Activated CD4-positive, alpha-beta T cell treated with anti-CD3 and anti-CD28 coated beads, Interleukin-2, amount 10 ng/mL, durations not matched to agents 7 days and 5 days (primary cell): ENCODE measurements at regions not wholly inside any gene's neighbourhood (a gene's known extent, or its start where the extent isn't known, plus 50 kb on each side); places are given as distances from the start of the nearest gene placed in this dataset.

ENCODE experiments used
- CTCF ChIA-PET: fragments of 350-600 bp; sonication (Branson Sonifier 250); formaldehyde crosslinking; loops from one replicate; lab custom pipeline; 2021; ENCODE audit warnings: antibody characterized with exemption; lab: Charles Lee
- POLR2A ChIA-PET: fragments of 350-600 bp; sonication (Branson Sonifier 250); formaldehyde crosslinking; loops from one replicate; lab custom pipeline; 2021; ENCODE audit warnings: antibody characterized with exemption; lab: Charles Lee
- DNase-seq: peaks from one replicate; pipeline ENCODE4 v3.0.0-alpha.2; 2020
- H3K27ac Mint-ChIP-seq: one replicate; pipeline ENCODE4 v1.8.0; 2021; ENCODE audit warnings: mild to moderate bottlenecking, moderate library complexity, mixed read lengths
- H3K27me3 Mint-ChIP-seq: one replicate; pipeline ENCODE4 v1.8.0; 2021; ENCODE audit warnings: mixed read lengths
- H3K36me3 Mint-ChIP-seq: one replicate; pipeline ENCODE4 v1.8.0; 2021; ENCODE audit warnings: low read depth, mixed read lengths
- H3K4me1 Mint-ChIP-seq: one replicate; pipeline ENCODE4 v1.8.0; 2021; ENCODE audit warnings: mixed read lengths
- H3K4me3 Mint-ChIP-seq: one replicate; pipeline ENCODE4 v1.8.0; 2021; ENCODE audit warnings: mild to moderate bottlenecking, moderate library complexity, mixed read lengths
- H3K9me3 Mint-ChIP-seq: one replicate; pipeline ENCODE4 v1.8.0; 2021; ENCODE audit warnings: mixed read lengths

DNA sequence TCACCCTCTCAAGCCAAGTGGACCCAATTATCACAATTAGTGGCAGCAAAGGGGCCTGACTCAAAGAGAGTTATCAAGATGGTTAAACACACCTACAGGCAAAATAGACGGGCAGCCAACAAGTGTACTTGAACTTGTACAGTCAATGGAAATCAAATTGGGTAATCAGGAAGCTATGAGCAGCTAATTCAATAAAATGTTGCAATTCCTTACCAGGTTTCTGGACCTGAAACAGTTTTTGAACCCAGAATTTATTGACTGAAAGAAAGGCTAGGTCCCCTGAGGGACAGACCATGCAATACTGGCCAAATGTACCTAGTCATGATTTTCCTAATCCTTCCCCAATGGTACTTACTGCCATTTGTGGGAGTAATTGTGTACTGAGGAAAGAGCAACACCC, 679.8 kb downstream of the EPM2A start:
- ChIA-PET CTCF (no interaction called here), POLR2A (no interaction called here)
- Mint-ChIP-seq H3K9me3 (no peaks in the 10 kb centered on the region), H3K4me3 (no peak overlapping the region), H3K4me1 (no peaks in the 10 kb centered on the region), H3K27me3 (no peaks in the 10 kb centered on the region), H3K27ac (no peak overlapping the region), H3K36me3 (no peaks in the 10 kb centered on the region)
- DNase-seq: no peak

DNA sequence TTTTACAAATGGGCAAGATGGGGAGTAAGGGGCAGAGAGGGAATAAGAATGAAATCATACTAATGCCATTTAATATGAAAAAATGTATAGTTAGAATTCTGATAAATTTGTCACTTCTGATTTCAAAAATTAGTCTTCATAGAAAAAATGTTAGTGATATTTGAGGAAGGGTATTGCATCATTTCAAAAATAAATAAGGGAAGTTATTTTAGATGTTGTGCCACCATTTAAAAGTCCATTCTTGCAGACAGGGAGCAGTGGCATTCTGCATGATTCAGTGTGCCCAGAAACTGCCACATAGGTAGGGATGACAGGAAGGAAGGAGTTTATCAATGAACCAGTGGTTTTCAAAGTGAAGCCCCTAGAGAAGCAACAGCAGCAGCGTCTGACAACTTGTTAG, 674.6 kb downstream of the EPM2A start:
- no peaks in the 10 kb centered on the region for H3K36me3 Mint-ChIP-seq
- H3K9me3 Mint-ChIP-seq: no peaks in the 10 kb centered on the region
- POLR2A ChIA-PET: no interaction called here
- CTCF ChIA-PET: no interaction called here
- H3K4me3 Mint-ChIP-seq: no peak overlapping the region
- H3K27ac Mint-ChIP-seq: no peak overlapping the region
- DNase-seq: no peak
- H3K4me1 Mint-ChIP-seq: no peaks in the 10 kb centered on the region
- H3K27me3 Mint-ChIP-seq: peaks cover 8% of the 10 kb centered on the region

DNA sequence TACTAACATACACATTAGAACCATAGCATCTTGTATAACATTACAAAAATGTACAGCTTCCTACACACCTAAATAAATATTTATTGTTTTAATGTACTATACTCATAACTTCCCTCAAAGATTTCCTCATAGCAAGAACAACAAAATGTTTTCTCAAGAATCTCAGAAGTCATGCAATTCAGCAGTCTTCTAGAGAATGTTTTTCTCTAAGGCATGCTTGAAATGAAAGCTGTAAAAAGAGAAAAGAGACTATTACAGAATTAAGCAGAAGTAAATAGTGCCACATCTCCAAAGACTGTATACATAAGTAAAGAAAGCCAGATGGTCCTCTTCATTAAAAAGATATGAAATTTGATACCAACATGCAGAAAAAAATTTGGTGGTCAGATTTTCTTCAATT, 672.2 kb downstream of the EPM2A start:
- no peaks in the 10 kb centered on the region for H3K9me3 Mint-ChIP-seq
- CTCF ChIA-PET: no interaction called here

DNA sequence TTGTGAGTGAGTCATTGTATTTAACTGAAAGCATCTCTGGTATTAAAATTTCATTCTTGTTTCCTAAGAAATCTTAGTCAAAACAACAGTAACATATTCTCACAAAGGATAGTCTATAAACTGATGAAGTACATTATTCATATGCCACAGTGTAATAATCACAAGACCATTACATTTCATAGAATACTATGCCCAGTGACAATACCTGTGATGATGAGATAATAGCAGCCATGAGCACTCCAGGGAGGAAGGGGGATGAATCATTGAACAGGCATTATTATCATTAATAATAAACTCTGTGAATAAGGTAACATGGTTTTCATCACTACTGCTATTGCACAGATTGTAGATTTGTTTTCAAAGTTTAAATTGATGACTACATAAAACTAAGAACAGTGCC, 667.9 kb downstream of the EPM2A start:
- Mint-ChIP-seq H3K9me3 (no peaks in the 10 kb centered on the region), H3K27me3 (peaks cover 5% of the 10 kb centered on the region), H3K27ac (no peak overlapping the region), H3K4me3 (no peak overlapping the region), H3K36me3 (no peaks in the 10 kb centered on the region), H3K4me1 (no peaks in the 10 kb centered on the region)
- ChIA-PET POLR2A (no interaction called here), CTCF (no interaction called here)
- no peak for DNase-seq

More for the DNA sequence above, 672.2 kb downstream of the EPM2A start:
- POLR2A ChIA-PET: no interaction called here
- H3K4me3 Mint-ChIP-seq: no peak overlapping the region
- DNase-seq: no peak
- no peak overlapping the region for H3K27ac Mint-ChIP-seq
- no peaks in the 10 kb centered on the region for H3K4me1 Mint-ChIP-seq
- peaks cover 10% of the 10 kb centered on the region for H3K27me3 Mint-ChIP-seq
- H3K36me3 Mint-ChIP-seq: no peaks in the 10 kb centered on the region

DNA sequence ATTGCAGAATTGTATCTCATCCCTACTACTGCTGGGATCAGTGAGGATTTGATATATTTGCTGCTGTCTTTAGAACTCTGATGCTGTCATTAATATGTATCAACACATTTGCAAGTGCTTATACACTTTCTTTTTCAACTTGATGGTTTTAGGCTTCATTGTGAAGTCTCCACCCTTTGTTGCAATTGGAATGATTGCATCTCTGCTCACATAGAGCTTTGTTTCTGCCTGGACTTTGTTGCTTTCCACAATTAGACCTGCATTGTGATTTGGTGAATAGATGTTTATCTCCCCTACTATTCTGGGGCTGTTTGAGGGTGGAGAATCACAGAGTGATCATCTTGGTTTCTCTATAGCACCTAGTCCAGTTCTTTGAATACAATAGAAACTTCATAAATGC, 666.7 kb downstream of the EPM2A start:
- POLR2A ChIA-PET: no interaction called here
- no peak overlapping the region for H3K27ac Mint-ChIP-seq
- H3K36me3 Mint-ChIP-seq: no peaks in the 10 kb centered on the region

DNA sequence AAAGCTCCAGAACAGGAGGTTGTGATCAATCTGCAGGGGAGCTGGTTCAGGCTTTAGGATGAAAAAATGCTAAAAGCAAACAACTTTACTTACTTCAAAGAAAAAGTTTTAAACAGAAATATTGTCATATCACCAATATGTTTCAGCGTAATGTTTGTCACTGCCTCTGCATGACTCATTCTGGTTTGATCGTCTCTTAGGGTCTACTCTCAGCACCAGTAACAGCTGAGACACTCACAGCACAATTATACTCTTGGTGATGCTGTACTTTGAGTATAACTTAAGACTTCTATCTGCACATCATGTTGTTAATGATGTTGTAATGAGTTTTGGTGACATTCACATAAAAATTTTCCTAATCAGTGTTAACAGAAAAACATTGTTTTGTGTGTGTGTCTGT, 665.4 kb downstream of the EPM2A start:
- CTCF ChIA-PET: no interaction called here
- Mint-ChIP-seq H3K27ac (peak overlapping the region; percentile 33), H3K4me3 (no peak overlapping the region), H3K9me3 (no peaks in the 10 kb centered on the region), H3K36me3 (no peaks in the 10 kb centered on the region), H3K4me1 (no peaks in the 10 kb centered on the region), H3K27me3 (peaks cover 2% of the 10 kb centered on the region)
- POLR2A ChIA-PET: no interaction called here
- no peak for DNase-seq

More for the DNA sequence above, 666.7 kb downstream of the EPM2A start:
- Mint-ChIP-seq H3K4me3 (no peak overlapping the region), H3K9me3 (no peaks in the 10 kb centered on the region), H3K27me3 (peaks cover 2% of the 10 kb centered on the region), H3K4me1 (no peaks in the 10 kb centered on the region)
- no peak for DNase-seq
- CTCF ChIA-PET: no interaction called here

DNA sequence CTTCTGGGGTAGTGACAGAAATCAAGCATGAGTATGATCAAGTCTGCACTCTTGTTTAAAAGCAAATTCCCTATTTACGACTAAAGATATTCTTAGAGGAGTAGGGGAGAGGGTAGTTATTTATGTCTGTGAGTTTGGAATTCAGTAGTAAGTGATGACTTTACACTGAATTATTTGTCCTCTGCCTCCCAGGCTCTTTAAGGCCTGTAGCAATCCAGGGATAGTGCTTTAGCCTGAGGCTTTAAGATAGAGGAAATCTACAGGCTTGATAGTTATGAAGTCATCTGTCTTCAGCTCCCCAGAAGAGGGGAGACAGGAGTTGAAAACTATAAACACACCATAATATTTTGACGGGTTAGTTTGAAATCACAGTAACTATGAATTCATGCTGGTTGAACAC, 664.5 kb downstream of the EPM2A start:
- H3K27me3 Mint-ChIP-seq: peaks cover 2% of the 10 kb centered on the region
- no peaks in the 10 kb centered on the region for H3K36me3 Mint-ChIP-seq
- ChIA-PET CTCF (no interaction called here), POLR2A (no interaction called here)
- no peak for DNase-seq
- no peak overlapping the region for H3K4me3 Mint-ChIP-seq
- no peak overlapping the region for H3K27ac Mint-ChIP-seq
- H3K9me3 Mint-ChIP-seq: no peaks in the 10 kb centered on the region
- H3K4me1 Mint-ChIP-seq: no peaks in the 10 kb centered on the region

DNA sequence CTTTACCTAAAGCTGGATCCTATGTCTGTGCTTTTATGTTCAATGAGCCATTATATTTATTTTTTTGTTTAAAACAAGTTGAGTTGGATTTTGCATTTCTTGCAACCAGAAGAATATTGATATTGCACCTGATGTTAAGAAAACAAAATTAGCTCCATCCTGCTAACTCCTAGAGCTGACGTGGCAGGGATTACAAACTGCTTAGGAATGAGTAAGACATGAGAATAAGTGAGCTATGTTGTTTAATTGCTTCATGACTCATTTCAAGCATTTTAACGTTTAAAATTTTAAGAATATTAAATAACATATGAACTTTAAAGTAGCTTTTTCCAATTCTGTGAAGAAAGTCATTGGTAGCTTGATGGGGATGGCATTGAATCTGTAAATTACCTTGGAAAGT, 663.5 kb downstream of the EPM2A start:
- Mint-ChIP-seq H3K4me3 (no peak overlapping the region), H3K36me3 (no peaks in the 10 kb centered on the region), H3K27me3 (peaks cover 2% of the 10 kb centered on the region), H3K9me3 (no peaks in the 10 kb centered on the region), H3K27ac (no peak overlapping the region), H3K4me1 (no peaks in the 10 kb centered on the region)
- no peak for DNase-seq
- POLR2A ChIA-PET: no interaction called here
- CTCF ChIA-PET: no interaction called here

DNA sequence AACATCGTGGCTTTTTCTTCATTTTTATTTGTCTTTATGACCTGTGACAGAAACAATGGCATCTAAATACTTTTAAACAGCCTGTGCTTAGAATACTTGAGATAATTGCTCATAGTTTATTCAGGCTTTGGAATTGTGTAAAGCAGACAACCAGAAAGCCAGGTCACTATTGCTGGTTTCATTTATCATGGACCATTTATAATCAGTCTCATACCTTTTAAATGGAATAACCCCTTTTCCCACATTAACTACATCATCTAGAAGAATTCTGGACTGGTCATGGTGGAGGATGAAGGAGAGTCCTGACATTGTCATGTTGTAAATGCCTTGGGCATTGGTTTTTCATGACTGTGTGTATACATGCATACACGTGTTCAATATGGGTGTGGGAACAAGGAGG, 661.5 kb downstream of the EPM2A start:
- no peaks in the 10 kb centered on the region for H3K4me1 Mint-ChIP-seq
- no peaks in the 10 kb centered on the region for H3K27me3 Mint-ChIP-seq

DNA sequence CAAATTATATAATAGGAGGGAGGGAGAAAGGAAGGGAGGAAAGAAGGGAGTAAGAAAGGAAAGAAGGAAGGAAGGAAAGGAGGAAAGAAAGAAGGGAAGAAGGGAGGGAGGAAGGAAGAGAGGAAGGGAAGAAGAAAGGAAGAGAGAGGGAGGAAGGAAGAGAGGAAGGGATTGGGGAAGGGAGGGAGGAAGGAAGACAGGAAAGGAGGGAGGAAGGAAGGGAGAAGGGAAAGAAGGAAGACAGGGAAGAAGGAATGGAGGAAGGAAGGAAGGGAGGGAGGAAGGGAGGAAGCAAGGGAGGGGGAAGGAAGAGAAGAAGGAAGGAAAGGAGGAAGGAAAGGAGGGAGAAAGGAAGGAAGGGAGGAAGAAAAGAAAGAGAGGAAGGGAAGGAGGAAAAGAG, 660.5 kb downstream of the EPM2A start:
- Mint-ChIP-seq H3K4me3 (no peak overlapping the region), H3K36me3 (no peaks in the 10 kb centered on the region), H3K27ac (no peak overlapping the region), H3K27me3 (no peaks in the 10 kb centered on the region), H3K4me1 (no peaks in the 10 kb centered on the region), H3K9me3 (no peaks in the 10 kb centered on the region)
- ChIA-PET POLR2A (no interaction called here), CTCF (no interaction called here)
- DNase-seq: no peak

More for the DNA sequence above, 661.5 kb downstream of the EPM2A start:
- no peaks in the 10 kb centered on the region for H3K9me3 Mint-ChIP-seq
- no peaks in the 10 kb centered on the region for H3K36me3 Mint-ChIP-seq
- ChIA-PET CTCF (no interaction called here), POLR2A (no interaction called here)
- no peak overlapping the region for H3K27ac Mint-ChIP-seq
- H3K4me3 Mint-ChIP-seq: no peak overlapping the region
- DNase-seq: no peak

DNA sequence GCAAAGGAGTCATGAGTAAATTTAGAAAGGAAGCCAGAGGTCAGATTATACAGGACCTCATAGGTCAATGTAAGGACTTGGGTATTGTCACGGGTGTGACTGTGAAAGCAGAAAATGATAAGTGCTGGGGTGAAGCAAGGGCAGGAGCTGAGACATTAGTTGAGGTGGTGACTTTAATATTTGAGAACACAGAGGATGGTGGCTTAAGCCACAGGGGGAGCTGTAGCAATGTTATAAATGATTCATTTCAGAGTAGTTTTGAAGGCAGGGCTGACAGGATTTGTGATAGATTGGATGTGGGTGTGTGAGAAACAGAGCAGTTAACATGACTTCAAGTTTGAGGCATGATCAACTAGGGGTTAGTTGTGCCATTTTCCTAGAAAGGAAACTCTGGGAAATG, 659.9 kb downstream of the EPM2A start:
- H3K36me3 Mint-ChIP-seq: no peaks in the 10 kb centered on the region
- no peaks in the 10 kb centered on the region for H3K9me3 Mint-ChIP-seq
- H3K27me3 Mint-ChIP-seq: no peaks in the 10 kb centered on the region
- H3K4me1 Mint-ChIP-seq: no peaks in the 10 kb centered on the region
- POLR2A ChIA-PET: no interaction called here
- CTCF ChIA-PET: no interaction called here
- no peak for DNase-seq
- H3K4me3 Mint-ChIP-seq: no peak overlapping the region
- no peak overlapping the region for H3K27ac Mint-ChIP-seq

DNA sequence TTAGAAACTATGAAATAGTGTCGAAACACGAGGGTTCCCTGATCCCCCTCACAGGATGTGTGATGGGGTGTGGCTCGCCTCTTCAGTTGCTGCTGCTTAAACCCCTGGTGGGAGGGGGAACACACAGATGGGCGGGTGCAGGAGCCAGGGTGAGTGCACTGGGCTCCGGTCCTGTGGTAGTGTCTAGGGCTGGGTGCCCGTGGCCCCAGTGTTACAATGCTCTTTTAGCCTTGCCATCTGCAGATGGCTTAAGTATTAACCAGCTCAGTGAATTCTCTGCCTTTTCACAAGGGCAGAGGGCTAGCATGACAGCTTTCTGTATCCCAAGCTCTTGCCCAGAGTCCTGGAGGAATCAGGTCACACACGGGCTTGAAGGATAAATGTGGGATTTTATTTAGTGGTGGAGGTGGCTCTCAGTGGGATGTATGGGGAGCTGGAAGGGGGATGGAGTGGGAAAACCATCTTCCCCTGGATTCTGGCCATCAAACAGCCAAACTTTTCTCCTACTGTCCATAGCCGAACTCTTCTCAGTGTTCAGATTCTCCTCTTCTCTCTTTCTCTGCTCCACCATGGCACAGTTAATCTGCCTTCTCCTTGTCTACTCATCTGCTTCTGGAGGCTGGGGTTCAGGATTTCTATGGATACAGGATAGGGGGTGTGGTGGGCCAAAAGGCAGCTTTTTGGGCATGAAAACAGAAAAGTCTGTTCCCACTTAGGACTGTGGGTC, 659.0 kb downstream of the EPM2A start:
- no peak for DNase-seq
- Mint-ChIP-seq H3K4me3 (no peak overlapping the region), H3K4me1 (no peaks in the 10 kb centered on the region), H3K9me3 (no peaks in the 10 kb centered on the region), H3K36me3 (no peaks in the 10 kb centered on the region), H3K27ac (no peak overlapping the region), H3K27me3 (no peaks in the 10 kb centered on the region)
- CTCF ChIA-PET: no interaction called here
- POLR2A ChIA-PET: no interaction called here

DNA sequence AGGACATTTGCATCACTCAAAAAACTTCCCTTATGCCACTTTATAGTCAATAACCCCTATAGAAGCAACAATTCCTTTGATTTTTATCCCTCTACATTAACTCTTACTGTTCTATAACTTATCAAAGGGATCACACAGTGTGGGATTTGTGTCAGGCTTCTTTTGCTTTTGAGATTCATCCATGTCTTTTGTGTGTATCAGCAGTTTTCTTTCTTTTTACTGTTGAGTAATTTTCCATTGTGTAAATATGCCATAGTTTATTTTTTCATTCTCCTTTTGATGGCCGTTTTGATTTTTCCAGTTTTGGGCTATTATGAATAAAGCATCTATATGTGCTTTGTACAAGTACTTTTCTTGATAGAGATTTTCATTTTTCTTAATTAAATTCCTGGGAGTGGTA, 657.9 kb downstream of the EPM2A start:
- Mint-ChIP-seq H3K9me3 (no peaks in the 10 kb centered on the region), H3K4me3 (no peak overlapping the region), H3K27me3 (no peaks in the 10 kb centered on the region), H3K27ac (no peak overlapping the region), H3K4me1 (no peaks in the 10 kb centered on the region), H3K36me3 (no peaks in the 10 kb centered on the region)
- POLR2A ChIA-PET: no interaction called here
- CTCF ChIA-PET: no interaction called here
- DNase-seq: no peak

DNA sequence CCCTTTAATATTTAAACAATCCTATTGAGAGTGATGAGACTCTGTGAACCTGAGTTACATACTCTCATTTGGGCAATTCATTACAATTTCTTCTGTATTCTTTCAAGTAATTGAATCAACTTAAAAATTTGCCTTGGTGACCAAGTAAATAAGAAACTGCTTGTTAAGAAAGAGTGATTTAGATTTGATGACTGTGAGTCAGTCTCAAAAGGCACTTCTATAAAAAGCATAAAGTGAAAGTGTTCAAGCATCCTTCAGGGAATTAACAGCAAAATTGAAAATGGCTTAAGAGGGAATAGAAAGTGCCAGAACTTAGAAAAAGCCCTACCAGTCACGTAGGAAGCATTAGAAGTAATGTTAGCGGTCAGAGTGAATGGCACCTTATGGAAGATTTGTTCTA, 654.7 kb downstream of the EPM2A start:
- ChIA-PET CTCF (no interaction called here), POLR2A (no interaction called here)
- Mint-ChIP-seq H3K27ac (no peak overlapping the region), H3K9me3 (no peaks in the 10 kb centered on the region), H3K27me3 (peaks cover 4% of the 10 kb centered on the region), H3K4me3 (no peak overlapping the region), H3K4me1 (no peaks in the 10 kb centered on the region), H3K36me3 (no peaks in the 10 kb centered on the region)
- DNase-seq: no peak
